OCI-LY1 (cell line): ENCODE measurements at regions not wholly inside any gene's neighbourhood (a gene's known extent, or its start where the extent isn't known, plus 50 kb on each side); places are given as distances from the start of the nearest gene placed in this dataset.

ENCODE experiments used
- H2AFZ ChIP-seq: fragments of 200-600 bp; sonication (generic), shearing (Covaris generic); 2 replicates; pipeline ENCODE4 v1.6.0; 2014; ENCODE audit warnings: antibody characterized with exemption, mild to moderate bottlenecking, low read length
- H3F3A ChIP-seq: fragments of 200-600 bp; sonication (generic), shearing (Covaris generic); 2 replicates; pipeline ENCODE4 v1.6.0; 2014; ENCODE audit warnings: mild to moderate bottlenecking, antibody characterized with exemption, low read length, moderate library complexity; ENCODE audit not compliant: insufficient read depth
- H3K27ac ChIP-seq: fragments of 200-600 bp; sonication (generic); 2 replicates; pipeline ENCODE4 v1.5.1; 2014; ENCODE audit warnings: low read length, mixed run types, mild to moderate bottlenecking, low read depth; ENCODE audit not compliant: poor library complexity, severe bottlenecking
- H3K27me3 ChIP-seq: fragments of 200-600 bp; sonication (generic); 2 replicates; pipeline ENCODE4 v1.6.0; 2014; ENCODE audit warnings: antibody characterized with exemption, mild to moderate bottlenecking, low read length, moderate library complexity; ENCODE audit not compliant: insufficient read depth
- H3K36me3 ChIP-seq: fragments of 200-600 bp; sonication (generic); 2 replicates; pipeline ENCODE4 v1.6.1; 2014; ENCODE audit warnings: mild to moderate bottlenecking, antibody characterized with exemption, low read length, moderate library complexity, mixed read lengths; ENCODE audit not compliant: insufficient read depth
- H3K4me1 ChIP-seq: fragments of 200-600 bp; sonication (generic); 2 replicates; pipeline ENCODE4 v1.5.1; 2014; ENCODE audit warnings: mild to moderate bottlenecking, low read length, moderate library complexity; ENCODE audit not compliant: insufficient read depth, severe bottlenecking
- H3K4me2 ChIP-seq: fragments of 200-600 bp; sonication (generic), shearing (Covaris generic); 2 replicates; pipeline ENCODE4 v1.6.1; 2014; ENCODE audit warnings: low read length
- H3K4me3 ChIP-seq: fragments of 200-600 bp; sonication (generic); 2 replicates; pipeline ENCODE4 v1.5.1; 2014; ENCODE audit warnings: low read length, low read depth, mild to moderate bottlenecking, mixed read lengths; ENCODE audit not compliant: poor library complexity, severe bottlenecking
- H3K79me2 ChIP-seq: fragments of 200-600 bp; shearing (Covaris generic); 2 replicates; pipeline ENCODE4 v1.6.1; 2016; ENCODE audit warnings: mixed run types, low read length, mixed read lengths; ENCODE audit not compliant: insufficient read depth
- H3K9ac ChIP-seq: fragments of 200-600 bp; sonication (generic), shearing (Covaris generic); 2 replicates; pipeline ENCODE4 v1.6.1; 2014; ENCODE audit warnings: mild to moderate bottlenecking, low read length, mixed read lengths
- H3K9me2 ChIP-seq: fragments of 200-600 bp; sonication (generic), shearing (Covaris generic); 2 replicates; pipeline ENCODE4 v1.6.1; 2014; ENCODE audit warnings: low read depth, mild to moderate bottlenecking, low read length, mixed read lengths
- H3K9me3 ChIP-seq: fragments of 200-600 bp; shearing (Covaris generic); 2 replicates; pipeline ENCODE4 v1.6.1; 2014; ENCODE audit warnings: low read length, mixed read lengths
- H4K20me1 ChIP-seq: fragments of 200-600 bp; sonication (generic), shearing (Covaris generic); 2 replicates; pipeline ENCODE4 v1.6.0; 2016; ENCODE audit warnings: mild to moderate bottlenecking, low read length; ENCODE audit not compliant: insufficient read depth
- CTCF ChIP-seq: fragments of 200-600 bp; sonication (generic), shearing (Covaris generic); IDR thresholded peaks from 2 replicates; pipeline ENCODE4 v1.5.1; 2017; ENCODE audit warnings: mild to moderate bottlenecking, antibody characterized with exemption, low read length, moderate library complexity, mixed read lengths
- EZH2 ChIP-seq: fragments of 200-600 bp; sonication (generic), shearing (Covaris generic); IDR thresholded peaks from 2 replicates; pipeline ENCODE4 v1.8.0; 2017; ENCODE audit warnings: borderline replicate concordance, mixed run types, mild to moderate bottlenecking, antibody characterized with exemption, low read length, moderate library complexity, mixed read lengths

GRCh38 chr10:44326474-44327030 is 58.3 kb downstream of the CXCL12 start:
- no peak overlapping the region for H3K27ac ChIP-seq
- H3K36me3 ChIP-seq, result no peaks in the 10 kb centered on the region
- H3K9me2 ChIP-seq, result no peaks in the 10 kb centered on the region
- no peaks in the 10 kb centered on the region for H3K4me1 ChIP-seq
- no peak overlapping the region for H3K4me3 ChIP-seq
- no peak overlapping the region for H3K9ac ChIP-seq
- H4K20me1 ChIP-seq, result no peaks in the 10 kb centered on the region
- H3K79me2 ChIP-seq, result no peaks in the 10 kb centered on the region
- no peak overlapping the region for H3K4me2 ChIP-seq
- H3K9me3 ChIP-seq, result no peaks in the 10 kb centered on the region
- H3F3A ChIP-seq, result no peaks in the 10 kb centered on the region
- H2AFZ ChIP-seq, result no peak overlapping the region
- H3K27me3 ChIP-seq, result no peaks in the 10 kb centered on the region
- no peak for TF ChIP-seq EZH2
- TF ChIP-seq CTCF, result no peak

DNA sequence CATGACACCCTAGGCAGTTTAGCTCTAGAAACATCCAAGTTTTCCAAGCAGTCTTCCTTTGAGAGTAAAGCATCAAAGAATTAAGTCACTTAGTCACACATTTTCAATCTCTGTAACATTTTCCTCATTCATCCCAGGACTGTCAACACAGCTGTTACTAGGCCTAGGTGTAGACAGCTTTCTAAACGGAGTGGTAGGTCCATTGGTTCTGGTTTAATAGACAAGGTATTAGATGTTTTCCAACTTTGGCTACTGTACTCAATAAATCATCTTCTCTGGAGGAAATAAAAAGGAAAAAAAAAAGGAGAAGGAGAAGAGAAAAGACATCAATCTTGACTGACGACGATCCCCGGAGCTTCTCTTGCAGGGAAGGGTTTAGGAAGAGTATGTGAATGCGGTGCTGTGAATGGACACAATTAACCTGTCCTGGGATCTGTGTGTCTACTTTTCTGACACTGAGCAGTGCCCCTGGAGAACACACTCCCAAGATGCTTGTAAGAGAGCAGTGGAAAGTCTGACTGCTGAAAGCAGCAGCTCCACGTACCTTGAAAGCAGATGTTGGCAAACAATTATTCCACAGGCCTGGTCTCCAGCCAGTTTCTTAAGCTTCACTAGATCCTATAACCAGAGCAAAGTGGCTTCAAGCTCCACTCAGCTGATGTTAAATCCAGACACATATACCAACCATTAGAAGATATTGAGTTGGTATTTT is 59.1 kb downstream of the CXCL12 start:
- no peak overlapping the region for H2AFZ ChIP-seq
- TF ChIP-seq CTCF, result no peak
- TF ChIP-seq EZH2, result no peak
- H3K27me3 ChIP-seq, result no peaks in the 10 kb centered on the region
- no peaks in the 10 kb centered on the region for H4K20me1 ChIP-seq
- H3F3A ChIP-seq, result no peaks in the 10 kb centered on the region
- no peaks in the 10 kb centered on the region for H3K4me1 ChIP-seq
- H3K79me2 ChIP-seq, result no peaks in the 10 kb centered on the region
- H3K9ac ChIP-seq, result no peak overlapping the region
- no peak overlapping the region for H3K4me3 ChIP-seq
- no peaks in the 10 kb centered on the region for H3K9me2 ChIP-seq
- H3K9me3 ChIP-seq, result no peaks in the 10 kb centered on the region
- H3K27ac ChIP-seq, result no peak overlapping the region
- no peak overlapping the region for H3K4me2 ChIP-seq
- H3K36me3 ChIP-seq, result no peaks in the 10 kb centered on the region

DNA sequence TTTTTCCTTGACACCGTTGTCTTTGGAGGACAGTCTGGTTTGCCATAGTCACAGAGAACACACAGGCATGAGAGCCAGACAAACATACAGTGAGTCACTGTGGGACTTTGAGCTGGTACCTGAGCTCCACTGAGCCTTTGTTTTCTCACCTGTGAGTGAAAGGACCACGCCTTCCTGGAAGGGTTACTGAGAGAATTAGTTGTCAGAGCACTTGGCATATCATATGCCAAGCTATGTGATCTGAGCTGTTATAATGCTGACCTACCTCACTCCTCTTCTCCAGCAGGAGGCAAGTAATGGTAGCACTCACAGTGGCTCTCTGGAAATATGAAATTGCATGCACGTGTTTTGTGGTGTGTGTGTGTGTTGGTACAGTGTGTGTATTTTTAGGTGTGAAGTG is 59.7 kb downstream of the CXCL12 start:
- Histone ChIP-seq H3K27me3 (no peaks in the 10 kb centered on the region), H3K4me1 (no peaks in the 10 kb centered on the region), H2AFZ (no peak overlapping the region), H3K36me3 (no peaks in the 10 kb centered on the region), H4K20me1 (no peaks in the 10 kb centered on the region), H3K79me2 (no peaks in the 10 kb centered on the region), H3K9me2 (no peaks in the 10 kb centered on the region), H3F3A (no peaks in the 10 kb centered on the region), H3K4me3 (no peak overlapping the region), H3K9ac (no peak overlapping the region), H3K27ac (no peak overlapping the region), H3K4me2 (no peak overlapping the region), H3K9me3 (no peaks in the 10 kb centered on the region)
- TF ChIP-seq EZH2 (no peak), CTCF (no peak)
